Ovary (tissue), 3 donors: ENCODE measurements at regions not wholly inside any gene's neighbourhood (a gene's known extent, or its start where the extent isn't known, plus 50 kb on each side); places are given as distances from the start of the nearest gene placed in this dataset.

Experiments
- EP300 ChIP-seq: sonication (generic); formaldehyde crosslinking; IDR thresholded peaks from one replicate; pipeline ENCODE4 v1.6.1; 2017; ENCODE audit warnings: antibody characterized with exemption
- POLR2A ChIP-seq: fragments of 450-650 bp; IDR thresholded peaks from one replicate; pipeline ENCODE4 v1.6.1; 2017; ENCODE audit warnings: antibody characterized with exemption, mild to moderate bottlenecking, moderate library complexity
- TF ChIP-seq, protein P1 (sequence below), 3 donors: fragments of 450-650 bp in 2 of 3; fragments of 200-600 bp in 1 of 3; IDR thresholded peaks; one replicate each; pipeline versions ENCODE4 v1.5.1 to v1.8.0; 2016 to 2022; ENCODE audit warnings: antibody characterized with exemption in 3 of 3, mild to moderate bottlenecking in 1 of 3
- donor health status: DM: no; HTN: no; CAD: no.

DNA sequence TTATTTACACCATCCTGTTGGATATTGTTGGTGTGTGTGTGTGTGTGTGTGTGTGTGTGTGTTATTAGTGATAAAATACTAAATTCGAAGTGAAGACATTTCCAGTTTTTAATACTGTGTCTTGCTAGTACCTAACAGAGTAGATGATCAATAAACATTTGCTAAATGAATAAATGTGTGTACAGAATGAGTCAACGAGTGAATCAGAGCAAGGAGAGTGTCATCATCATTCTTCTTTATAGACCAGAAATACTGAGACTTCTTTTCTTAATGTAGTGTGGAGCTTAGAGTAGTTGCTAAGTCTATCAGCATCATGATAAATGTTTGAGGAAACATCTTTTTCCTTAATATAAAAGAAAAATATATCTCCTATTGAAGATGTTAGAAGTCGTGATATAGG, 169.7 kb upstream of the SATB2 start:
- TF ChIP-seq, protein P1, sequence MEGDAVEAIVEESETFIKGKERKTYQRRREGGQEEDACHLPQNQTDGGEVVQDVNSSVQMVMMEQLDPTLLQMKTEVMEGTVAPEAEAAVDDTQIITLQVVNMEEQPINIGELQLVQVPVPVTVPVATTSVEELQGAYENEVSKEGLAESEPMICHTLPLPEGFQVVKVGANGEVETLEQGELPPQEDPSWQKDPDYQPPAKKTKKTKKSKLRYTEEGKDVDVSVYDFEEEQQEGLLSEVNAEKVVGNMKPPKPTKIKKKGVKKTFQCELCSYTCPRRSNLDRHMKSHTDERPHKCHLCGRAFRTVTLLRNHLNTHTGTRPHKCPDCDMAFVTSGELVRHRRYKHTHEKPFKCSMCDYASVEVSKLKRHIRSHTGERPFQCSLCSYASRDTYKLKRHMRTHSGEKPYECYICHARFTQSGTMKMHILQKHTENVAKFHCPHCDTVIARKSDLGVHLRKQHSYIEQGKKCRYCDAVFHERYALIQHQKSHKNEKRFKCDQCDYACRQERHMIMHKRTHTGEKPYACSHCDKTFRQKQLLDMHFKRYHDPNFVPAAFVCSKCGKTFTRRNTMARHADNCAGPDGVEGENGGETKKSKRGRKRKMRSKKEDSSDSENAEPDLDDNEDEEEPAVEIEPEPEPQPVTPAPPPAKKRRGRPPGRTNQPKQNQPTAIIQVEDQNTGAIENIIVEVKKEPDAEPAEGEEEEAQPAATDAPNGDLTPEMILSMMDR (IDR thresholded peaks at IDR 0.05): no peak
- TF ChIP-seq EP300: no peak
- no peak for TF ChIP-seq POLR2A
